IMR-90 (cell line): ENCODE measurements at regions not wholly inside any gene's neighbourhood (a gene's known extent, or its start where the extent isn't known, plus 50 kb on each side); places are given as distances from the start of the nearest gene placed in this dataset.
A peak's percentile ranks its signal among the peaks of the same experiment; 100 is the strongest.

ENCODE experiments used
- ATAC-seq: fragments of 200-7000 bp; cut with Tn5 transposase; 2 replicates; pipeline ENCODE4 v1.9.1; 2020; ENCODE audit warnings: low read depth, mild to moderate bottlenecking, moderate library complexity
- BruUV-seq: library from RNA; stranded (reverse); fragments of 400-500 nt; replicated peaks from 2 replicates; lab custom pipeline; 2021; lab: Mats Ljungman, UMichigan
- CTCF ChIA-PET: fragments of 300-600 bp; formaldehyde crosslinking; extraction: SDS; loops from one replicate; lab custom pipeline; 2021; ENCODE audit warnings: antibody characterized with exemption; lab: Yijun Ruan, JAX
- POLR2A ChIA-PET: fragments of 300-600 bp; sonication (Branson Sonifier 250); formaldehyde crosslinking; loops from one replicate; lab custom pipeline; 2022; ENCODE audit warnings: antibody characterized with exemption; ENCODE audit not compliant: unreplicated experiment; lab: Charles Lee
- DNase-seq: peaks from one replicate; pipeline ENCODE4 v3.0.0; 2013
- H2AFZ ChIP-seq: replicated peaks from 2 replicates; pipeline ENCODE3; 2013; ENCODE audit warnings: low read length, mild to moderate bottlenecking; ENCODE audit not compliant: poor library complexity
- H2AK5ac ChIP-seq: 2 replicates; pipeline ENCODE4 v1.6.1; 2013; ENCODE audit warnings: low read depth, low read length, inconsistent platforms
- H2AK9ac ChIP-seq: replicated peaks from 2 replicates; pipeline ENCODE3; 2013; ENCODE audit warnings: mild to moderate bottlenecking, low read depth, low read length, moderate library complexity; ENCODE audit not compliant: poor library complexity
- H2BK120ac ChIP-seq: 2 replicates; pipeline ENCODE4 v1.6.1; 2013; ENCODE audit warnings: low read depth, low read length, inconsistent platforms
- H2BK15ac ChIP-seq: 3 replicates; pipeline ENCODE4 v1.6.1; 2013; ENCODE audit warnings: low read depth, low read length, inconsistent platforms
- H2BK20ac ChIP-seq: 2 replicates; pipeline ENCODE4 v1.6.1; 2013; ENCODE audit warnings: low read depth, mild to moderate bottlenecking, inconsistent platforms, low read length, moderate library complexity
- H2BK5ac ChIP-seq: 2 replicates; pipeline ENCODE4 v1.6.1; 2013; ENCODE audit warnings: mild to moderate bottlenecking, low read depth, low read length, inconsistent platforms; ENCODE audit not compliant: poor library complexity, severe bottlenecking
- H3K14ac ChIP-seq: replicated peaks from 2 replicates; pipeline ENCODE4 v1.6.1; 2013; ENCODE audit warnings: low read depth, low read length, inconsistent platforms
- H3K18ac ChIP-seq: 2 replicates; pipeline ENCODE4 v1.6.1; 2013; ENCODE audit warnings: low read depth, low read length, control low read depth
- H3K23ac ChIP-seq: 2 replicates; pipeline ENCODE4 v1.6.1; 2013; ENCODE audit warnings: low read depth, low read length, inconsistent platforms
- H3K27ac ChIP-seq: 2 replicates; pipeline ENCODE4 v1.5.1; 2013; ENCODE audit warnings: mild to moderate bottlenecking, control low read depth, low read length; ENCODE audit not compliant: insufficient read depth
- H3K27me3 ChIP-seq: 2 replicates; pipeline ENCODE4 v1.6.1; 2013; ENCODE audit warnings: low read length; ENCODE audit not compliant: control insufficient read depth, insufficient read depth
- H3K36me3 ChIP-seq: 2 replicates; pipeline ENCODE4 v1.6.1; 2013; ENCODE audit warnings: low read length, mixed read lengths; ENCODE audit not compliant: control insufficient read depth, insufficient read depth
- H3K4ac ChIP-seq: 2 replicates; pipeline ENCODE4 v1.6.1; 2013; ENCODE audit warnings: low read depth, low read length, inconsistent platforms
- H3K4me1 ChIP-seq: 2 replicates; pipeline ENCODE4 v1.6.1; 2013; ENCODE audit warnings: low read length, mixed read lengths; ENCODE audit not compliant: control insufficient read depth, insufficient read depth
- H3K4me2 ChIP-seq: 2 replicates; pipeline ENCODE4 v1.6.1; 2013; ENCODE audit warnings: low read depth, mild to moderate bottlenecking, control low read depth, low read length, moderate library complexity
- H3K4me3 ChIP-seq: 2 replicates; pipeline ENCODE4 v1.5.1; 2013; ENCODE audit warnings: low read depth, mild to moderate bottlenecking, control low read depth, low read length, moderate library complexity; ENCODE audit not compliant: insufficient read depth
- H3K56ac ChIP-seq: 2 replicates; pipeline ENCODE4 v1.6.1; 2013; ENCODE audit warnings: low read length, inconsistent platforms; ENCODE audit not compliant: insufficient read depth; ENCODE audit errors: extremely low read depth
- H3K79me1 ChIP-seq, 2 experiments: 2 replicates each; pipeline ENCODE4 v1.6.1; 2013; ENCODE audit warnings: low read length in 2 of 2, inconsistent platforms in 1 of 2, low read depth in 1 of 2
- H3K9ac ChIP-seq: 2 replicates; pipeline ENCODE4 v1.6.1; 2013; ENCODE audit warnings: low read depth, low read length, control low read depth
- H3K9me1 ChIP-seq: 2 replicates; pipeline ENCODE4 v1.6.1; 2013; ENCODE audit warnings: low read length, inconsistent platforms; ENCODE audit not compliant: insufficient read depth
- H3K9me3 ChIP-seq: 2 replicates; pipeline ENCODE4 v1.6.1; 2013; ENCODE audit warnings: low read length; ENCODE audit not compliant: control insufficient read depth, insufficient read depth
- H4K20me1 ChIP-seq: 2 replicates; pipeline ENCODE4 v1.6.1; 2013; ENCODE audit warnings: low read length, inconsistent platforms; ENCODE audit not compliant: insufficient read depth
- H4K5ac ChIP-seq: 2 replicates; pipeline ENCODE4 v1.6.1; 2013; ENCODE audit warnings: mild to moderate bottlenecking, low read depth, low read length, control low read depth
- H4K8ac ChIP-seq, 2 experiments: 2 replicates each; pipeline ENCODE4 v1.6.1; 2013; ENCODE audit warnings: low read depth in 2 of 2, low read length in 2 of 2, control low read depth in 1 of 2, inconsistent platforms in 1 of 2
- H4K91ac ChIP-seq: 2 replicates; pipeline ENCODE4 v1.6.1; 2013; ENCODE audit warnings: low read depth, low read length, inconsistent platforms; ENCODE audit not compliant: insufficient read depth
- MXI1 ChIP-seq: IDR thresholded peaks from 2 replicates; pipeline ENCODE4 v1.6.1; 2012; ENCODE audit warnings: low read depth, mild to moderate bottlenecking, low read length, moderate library complexity, borderline replicate concordance
- POLR2A ChIP-seq: IDR thresholded peaks from 2 replicates; pipeline ENCODE4 v1.6.1; 2012; ENCODE audit warnings: mild to moderate bottlenecking, low read depth, low read length
- RCOR1 ChIP-seq: IDR thresholded peaks from 2 replicates; pipeline ENCODE4 v1.6.1; 2012; ENCODE audit warnings: mild to moderate bottlenecking, low read length, improper control_type of control experiment; ENCODE audit not compliant: insufficient replicate concordance
- RFX5 ChIP-seq: IDR thresholded peaks from 2 replicates; pipeline ENCODE4 v1.8.0; 2012; ENCODE audit warnings: low read depth, mild to moderate bottlenecking, low read length, moderate library complexity
- SMC3 ChIP-seq: fragments of 150-350 bp; IDR thresholded peaks from 2 replicates; pipeline ENCODE4 v1.6.1; 2016; ENCODE audit warnings: low read depth, mild to moderate bottlenecking, antibody characterized with exemption, low read length, moderate library complexity
- WGBS, 2 experiments: methylation state at CpG; one replicate each; pipeline versions ENCODE4 v1.1.5 to v1.1.7; 2013; ENCODE audit warnings: missing lambda C conversion rate in 2 of 2; ENCODE audit not compliant: insufficient read length in 1 of 2; ENCODE audit errors: extremely low coverage in 2 of 2; 5-methylcytosine and 5-hydroxymethylcytosine counted together
- dilution Hi-C: fragments of 300-500 bp; cut with HindIII; formaldehyde crosslinking; loops from one replicate; pipeline ENCODE4 v1.14.3; 2018; ENCODE audit warnings: low sequenced_read_pairs; ENCODE audit not compliant: unreplicated experiment
- in situ Hi-C: fragments of 300-500 bp; cut with MboI; formaldehyde crosslinking; loops from 3 replicates; pipeline ENCODE4 v1.14.3; 2019; ENCODE audit warnings: low sequenced_read_pairs, inconsistent platforms, mixed read lengths
- intact Hi-C: fragments of 100-400 bp; cut with micrococcal nuclease; formaldehyde crosslinking; loops from 2 replicates; pipeline ENCODE4 v1.10.0; 2022
- TF ChIP-seq, protein P1 (sequence below): conservative IDR thresholded peaks from 2 replicates; pipeline ENCODE4 v1.5.1; 2012; ENCODE audit warnings: mild to moderate bottlenecking, low read depth, low read length, improper control_type of control experiment
- TF ChIP-seq, protein P2 (sequence below): fragments of 150-350 bp; IDR thresholded peaks from 2 replicates; pipeline ENCODE4 v1.6.1; 2017; ENCODE audit warnings: mild to moderate bottlenecking, antibody characterized with exemption, low read length, low read depth

DNA sequence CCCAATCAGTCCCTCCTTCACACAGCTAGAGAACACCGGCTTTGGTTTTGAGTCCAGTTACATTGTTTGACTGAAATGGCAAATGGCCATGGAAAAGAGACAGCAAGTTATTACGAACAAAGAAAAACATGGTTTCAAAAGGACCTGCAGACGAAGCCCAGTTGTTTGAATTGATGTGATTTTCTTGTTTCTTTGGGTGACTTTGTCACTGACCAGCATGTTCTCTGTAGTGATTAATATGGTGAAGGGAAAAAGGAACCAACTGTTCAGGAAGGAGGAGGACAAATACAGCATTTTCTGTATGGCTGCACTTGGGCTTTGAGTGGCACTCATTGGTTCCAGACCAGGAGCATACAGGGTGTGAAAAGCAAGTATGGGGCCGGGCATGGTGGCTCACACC lies 217.4 kb upstream of the TPM1 start:
- Histone ChIP-seq H3K4me1 (peaks cover 13% of the 10 kb centered on the region), H3K4ac (peak overlapping the region; percentile 82), H4K5ac (no peak overlapping the region; the same call in 1 of the 2 replicates), H4K20me1 (no peaks in the 10 kb centered on the region), H3K23ac (peak overlapping the region; percentile 63; the same call in 1 of the 2 replicates), H3K27me3 (no peaks in the 10 kb centered on the region), H2AFZ (no peak overlapping the region), H3K79me1 (peaks cover 0 to 11% of the 10 kb centered on the region in 2 experiments; a peak in 2 of 4 replicates), H2BK5ac (peak overlapping the region; percentile 73), H4K8ac (peak overlapping the region in 1 of 2 experiments; percentile 38; a peak in 2 of 4 replicates), H2BK120ac (peak overlapping the region; percentile 45), H2BK15ac (peak overlapping the region; percentile 81; the same call in 2 of the 3 replicates), H3K9me1 (peaks cover 20% of the 10 kb centered on the region), H3K4me3 (no peak overlapping the region), H4K91ac (peak overlapping the region; percentile 14; the same call in 1 of the 2 replicates), H3K56ac (no peak overlapping the region), H2AK9ac (peak overlapping the region; percentile 17), H2AK5ac (peak overlapping the region; percentile 85), H3K36me3 (no peaks in the 10 kb centered on the region), H3K9me3 (no peaks in the 10 kb centered on the region), H3K18ac (no peak overlapping the region), H3K4me2 (no peak overlapping the region), H2BK20ac (peak overlapping the region; percentile 67), H3K27ac (no peak overlapping the region), H3K14ac (peak overlapping the region; percentile 84), H3K9ac (no peak overlapping the region)
- 85% methylated on average over 2 of the region's 4 CpGs; no CpG with 5 or more reads in 1 of the 2 experiments for WGBS, 2 experiments
- DNase-seq: no peak
- in situ Hi-C loops (no loop called here), dilution Hi-C loops (no loop called here), intact Hi-C loops (no loop called here)
- ATAC-seq: no peak
- no peak for TF ChIP-seq RCOR1
- TF ChIP-seq, protein P1, sequence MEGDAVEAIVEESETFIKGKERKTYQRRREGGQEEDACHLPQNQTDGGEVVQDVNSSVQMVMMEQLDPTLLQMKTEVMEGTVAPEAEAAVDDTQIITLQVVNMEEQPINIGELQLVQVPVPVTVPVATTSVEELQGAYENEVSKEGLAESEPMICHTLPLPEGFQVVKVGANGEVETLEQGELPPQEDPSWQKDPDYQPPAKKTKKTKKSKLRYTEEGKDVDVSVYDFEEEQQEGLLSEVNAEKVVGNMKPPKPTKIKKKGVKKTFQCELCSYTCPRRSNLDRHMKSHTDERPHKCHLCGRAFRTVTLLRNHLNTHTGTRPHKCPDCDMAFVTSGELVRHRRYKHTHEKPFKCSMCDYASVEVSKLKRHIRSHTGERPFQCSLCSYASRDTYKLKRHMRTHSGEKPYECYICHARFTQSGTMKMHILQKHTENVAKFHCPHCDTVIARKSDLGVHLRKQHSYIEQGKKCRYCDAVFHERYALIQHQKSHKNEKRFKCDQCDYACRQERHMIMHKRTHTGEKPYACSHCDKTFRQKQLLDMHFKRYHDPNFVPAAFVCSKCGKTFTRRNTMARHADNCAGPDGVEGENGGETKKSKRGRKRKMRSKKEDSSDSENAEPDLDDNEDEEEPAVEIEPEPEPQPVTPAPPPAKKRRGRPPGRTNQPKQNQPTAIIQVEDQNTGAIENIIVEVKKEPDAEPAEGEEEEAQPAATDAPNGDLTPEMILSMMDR: no peak
- no peak for TF ChIP-seq POLR2A
- no peak for TF ChIP-seq SMC3
- TF ChIP-seq, protein P2, sequence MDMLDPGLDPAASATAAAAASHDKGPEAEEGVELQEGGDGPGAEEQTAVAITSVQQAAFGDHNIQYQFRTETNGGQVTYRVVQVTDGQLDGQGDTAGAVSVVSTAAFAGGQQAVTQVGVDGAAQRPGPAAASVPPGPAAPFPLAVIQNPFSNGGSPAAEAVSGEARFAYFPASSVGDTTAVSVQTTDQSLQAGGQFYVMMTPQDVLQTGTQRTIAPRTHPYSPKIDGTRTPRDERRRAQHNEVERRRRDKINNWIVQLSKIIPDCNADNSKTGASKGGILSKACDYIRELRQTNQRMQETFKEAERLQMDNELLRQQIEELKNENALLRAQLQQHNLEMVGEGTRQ: no peak
- TF ChIP-seq MXI1: no peak
- no peak for TF ChIP-seq RFX5
- BruUV-seq: no TSS peak
- ChIA-PET POLR2A (no interaction called here), CTCF (no interaction called here)
